Dermis microvascular lymphatic vessel endothelial cell (primary cell): ENCODE measurements at regions not wholly inside any gene's neighbourhood (a gene's known extent, or its start where the extent isn't known, plus 50 kb on each side); places are given as distances from the start of the nearest gene placed in this dataset.

Experiments used
- DNase-seq, 2 donors: peaks; one replicate each; pipeline versions ENCODE4 v3.0.0 to v3.0.0-alpha.2; 2010; ENCODE audit warnings: low read depth in 2 of 2

GRCh38 chr4:11546391-11547175 is 117.9 kb upstream of the HS3ST1 start:
- peak in 1 of 2 donors; percentile 68 for DNase-seq

GRCh38 chr4:11545651-11546050 is 117.0 kb upstream of the HS3ST1 start:
- no peak for DNase-seq

DNA sequence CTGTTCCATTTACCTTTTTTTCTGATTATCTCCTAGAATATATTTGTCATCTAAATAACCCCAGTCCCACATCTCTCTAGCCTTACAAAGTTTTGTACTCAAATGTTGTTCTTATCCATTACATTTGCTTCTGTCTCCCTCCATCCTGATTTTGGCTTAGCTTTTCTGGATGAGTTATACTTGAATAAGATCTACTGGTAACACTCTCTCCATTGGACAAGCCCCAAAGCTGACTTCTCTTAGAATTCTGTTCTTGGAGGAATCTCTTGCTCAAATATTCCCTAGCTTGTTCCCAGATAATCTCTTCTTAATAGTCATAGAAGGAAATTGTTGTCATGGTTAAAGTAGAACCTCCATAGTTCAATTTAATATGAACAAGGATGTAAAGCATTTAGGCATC is 115.5 kb upstream of the HS3ST1 start:
- DNase-seq = no peak

- peak; percentile 14 to 94 for DNase-seq
These were observed 115.0 kb upstream of the HS3ST1 start for GRCh38 chr4:11543706-11544105.

DNA sequence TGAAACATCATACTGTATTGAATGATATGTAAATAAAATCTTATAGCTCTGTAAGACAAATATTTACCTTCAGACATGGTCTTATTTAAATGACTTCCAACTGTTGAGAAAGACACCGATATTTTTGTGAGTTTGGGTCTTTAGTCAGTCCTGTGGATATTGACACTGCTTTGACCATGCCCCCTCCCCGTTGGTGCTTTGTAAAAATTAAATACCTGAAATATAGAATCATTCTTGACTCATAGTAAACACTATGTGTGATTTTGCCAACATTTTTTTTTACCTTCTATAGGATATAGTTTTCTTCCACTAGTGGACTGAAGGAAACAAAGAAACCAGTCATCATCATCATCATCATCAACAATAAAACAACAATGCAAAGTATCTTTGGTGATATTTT is 114.3 kb upstream of the HS3ST1 start:
- DNase-seq = no peak

- no peak for DNase-seq
These were observed 109.2 kb upstream of the HS3ST1 start for GRCh38 chr4:11537846-11538245.

GRCh38 chr4:11535333-11535732 is 106.6 kb upstream of the HS3ST1 start:
- no peak for DNase-seq

- DNase-seq = no peak
These were observed 106.1 kb upstream of the HS3ST1 start for GRCh38 chr4:11534623-11535302.

GRCh38 chr4:11532138-11532537 is 103.4 kb upstream of the HS3ST1 start:
- no peak for DNase-seq

GRCh38 chr4:11529625-11530201 is 101.0 kb upstream of the HS3ST1 start:
- peak in 1 of 2 donors; percentile 91 for DNase-seq

GRCh38 chr4:11525085-11525484 is 96.4 kb upstream of the HS3ST1 start:
- peak in 1 of 2 donors; percentile 31 for DNase-seq

DNA sequence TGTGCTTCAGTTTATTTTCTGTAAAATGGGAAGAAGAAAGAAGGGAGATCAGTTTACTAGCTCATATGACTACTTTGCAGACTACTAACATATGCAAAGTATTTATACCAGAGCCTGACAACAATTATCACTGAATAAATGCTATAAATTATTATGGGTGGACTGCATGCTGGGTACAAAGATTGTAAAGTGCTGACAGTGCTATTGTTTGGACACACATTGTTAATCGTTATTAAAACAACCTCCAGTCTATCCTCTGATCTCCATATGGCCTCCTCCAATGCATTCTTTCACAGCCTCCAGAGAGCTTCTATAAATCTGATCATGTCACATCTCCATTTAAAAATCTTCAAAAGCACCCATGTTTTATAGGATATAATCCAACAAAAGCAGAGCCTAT is 90.1 kb upstream of the HS3ST1 start:
- no peak for DNase-seq

DNA sequence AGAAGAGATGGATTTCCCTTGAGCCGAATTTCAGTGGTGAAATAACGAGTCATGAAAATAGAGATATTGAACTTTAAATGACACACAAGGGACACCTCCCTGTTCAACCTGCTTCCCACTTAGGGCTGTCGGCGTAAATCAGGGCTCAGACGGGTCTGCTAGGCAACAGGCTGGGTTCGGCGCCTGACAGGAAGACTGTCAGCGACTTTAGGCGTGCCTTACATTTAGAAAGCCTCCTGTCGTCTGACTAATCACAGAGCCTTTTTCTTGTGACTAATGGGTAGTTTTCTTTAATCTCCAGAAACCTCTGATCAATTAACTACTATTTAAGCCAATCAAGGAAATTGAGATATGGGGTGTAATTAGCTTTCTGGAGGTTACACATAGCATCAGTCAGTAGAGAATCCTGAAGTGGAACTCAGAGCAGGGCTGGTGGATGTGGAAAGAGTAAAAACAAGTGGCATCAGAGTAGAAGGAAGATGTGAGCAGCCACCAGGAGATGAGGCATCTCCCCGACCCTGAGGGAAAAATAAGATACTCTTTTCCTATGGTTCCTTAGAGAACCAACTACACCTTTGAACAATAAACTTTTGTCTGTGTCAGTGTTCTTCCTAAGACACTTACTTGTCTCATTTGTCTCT is 86.2 kb upstream of the HS3ST1 start:
- peak in 1 of 2 donors; percentile 67 for DNase-seq

DNA sequence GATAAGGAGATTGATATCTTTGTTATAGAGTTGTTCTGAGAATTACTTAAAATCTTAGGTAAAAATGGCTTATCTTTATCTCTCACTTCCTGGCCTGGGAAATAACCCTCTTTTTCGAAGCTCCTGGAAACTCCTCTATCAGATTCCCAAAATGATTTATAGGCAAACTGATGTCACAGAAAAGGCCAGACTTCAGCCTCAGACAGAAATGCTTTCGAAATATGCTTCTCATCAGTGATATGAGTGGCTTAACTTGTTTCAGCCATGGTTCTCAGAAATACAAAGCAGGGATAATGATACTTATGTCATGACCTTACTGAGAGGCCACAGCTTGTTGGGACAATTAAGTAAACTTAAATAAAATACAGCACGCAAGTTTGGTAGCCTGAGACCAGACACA is 85.3 kb upstream of the HS3ST1 start:
- DNase-seq = no peak

DNA sequence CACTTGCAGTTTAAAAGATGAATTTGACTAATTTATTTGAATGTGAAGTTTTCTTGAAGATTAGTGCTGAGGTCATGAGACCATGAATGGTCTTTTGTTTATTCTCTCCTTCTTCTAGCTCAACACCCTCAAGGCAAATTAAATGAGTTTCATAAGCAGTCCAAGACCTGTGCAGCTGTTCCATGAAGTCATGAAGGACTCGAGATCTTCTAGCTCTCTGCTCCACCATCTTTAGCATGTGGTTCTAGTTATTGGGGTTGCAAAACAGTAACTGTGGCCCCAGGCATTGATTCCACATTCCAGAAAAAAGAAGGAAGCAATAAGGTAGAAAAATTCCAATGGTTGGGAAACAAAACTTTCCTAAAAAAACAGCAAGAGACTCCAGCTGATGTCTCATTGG is 84.2 kb upstream of the HS3ST1 start:
- no peak for DNase-seq

- DNase-seq = no peak
These were observed 82.6 kb upstream of the HS3ST1 start for GRCh38 chr4:11511321-11511720.

DNA sequence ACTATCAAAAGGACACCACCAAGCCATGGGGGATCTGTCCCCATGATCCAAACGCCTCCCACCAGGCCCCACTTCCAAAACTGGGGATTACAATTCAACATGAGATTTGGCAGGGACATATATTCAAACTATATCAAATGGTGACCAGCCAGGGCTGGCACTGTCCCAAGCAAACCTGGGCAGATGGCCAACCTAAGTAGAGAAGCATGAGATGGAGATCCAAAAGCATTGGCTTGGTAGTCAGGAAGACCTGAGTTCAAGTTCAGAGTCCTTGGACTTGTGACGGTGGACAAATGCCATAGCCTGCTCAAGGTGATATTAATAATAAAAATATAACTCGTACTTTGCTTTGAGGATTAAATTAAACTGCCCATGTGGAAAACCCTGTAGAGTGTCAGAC is 79.2 kb upstream of the HS3ST1 start:
- DNase-seq = peak; percentile 65 to 73

DNA sequence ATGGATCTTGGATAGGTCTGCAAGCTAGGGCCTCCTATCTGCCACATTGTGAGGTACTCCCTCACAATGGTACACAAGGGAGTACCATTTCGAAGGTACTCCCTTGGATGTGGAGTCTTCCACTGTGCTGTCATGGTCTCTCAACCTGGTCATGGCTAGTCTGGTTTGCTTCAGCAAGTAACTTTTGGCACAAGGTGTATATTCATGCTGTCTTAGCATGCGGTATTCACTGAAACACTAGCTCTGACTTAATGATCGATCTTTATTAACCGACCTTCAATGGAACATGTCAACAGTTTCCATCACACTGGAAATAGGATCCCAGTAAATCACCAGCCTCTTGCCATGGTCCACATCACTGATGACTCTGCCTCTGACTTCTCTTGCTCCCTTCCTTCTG is 77.5 kb upstream of the HS3ST1 start:
- no peak for DNase-seq

DNA sequence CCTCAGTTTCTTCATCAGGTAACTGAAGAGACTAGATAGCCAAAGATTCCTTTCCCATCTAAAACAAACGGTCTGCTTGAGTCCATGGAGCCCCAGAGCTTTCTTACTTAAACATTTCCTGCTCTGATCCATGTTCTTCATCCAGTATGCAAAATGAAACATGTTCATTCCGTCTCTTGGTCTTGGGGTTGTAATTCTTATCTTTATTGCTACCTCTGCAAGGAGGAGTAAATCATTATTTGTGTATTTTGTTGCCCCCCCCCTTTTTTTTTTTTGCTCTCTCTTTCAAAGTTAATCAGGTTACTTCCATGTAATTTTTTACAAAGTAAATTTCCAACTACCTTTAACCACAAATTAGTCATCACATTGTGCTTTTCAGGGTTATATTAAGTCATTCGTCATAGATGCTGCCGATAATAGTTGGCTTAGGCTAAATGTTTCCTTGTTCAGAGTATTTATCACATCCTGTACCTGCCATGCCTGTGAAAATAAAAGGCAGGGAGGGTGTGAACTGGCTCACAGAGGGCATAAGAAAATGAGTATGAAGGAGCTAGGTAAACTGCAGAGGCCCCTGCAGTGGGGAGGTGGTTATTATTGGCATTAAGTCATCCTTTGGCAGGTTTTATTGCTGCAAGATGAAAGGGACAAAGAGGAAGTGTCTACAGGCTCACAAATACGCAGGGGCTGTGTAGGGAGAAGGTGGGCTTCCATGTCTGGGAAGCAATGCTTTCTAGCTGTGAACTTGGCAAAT is 76.7 kb upstream of the HS3ST1 start:
- DNase-seq = peak; percentile 92 to 97

DNA sequence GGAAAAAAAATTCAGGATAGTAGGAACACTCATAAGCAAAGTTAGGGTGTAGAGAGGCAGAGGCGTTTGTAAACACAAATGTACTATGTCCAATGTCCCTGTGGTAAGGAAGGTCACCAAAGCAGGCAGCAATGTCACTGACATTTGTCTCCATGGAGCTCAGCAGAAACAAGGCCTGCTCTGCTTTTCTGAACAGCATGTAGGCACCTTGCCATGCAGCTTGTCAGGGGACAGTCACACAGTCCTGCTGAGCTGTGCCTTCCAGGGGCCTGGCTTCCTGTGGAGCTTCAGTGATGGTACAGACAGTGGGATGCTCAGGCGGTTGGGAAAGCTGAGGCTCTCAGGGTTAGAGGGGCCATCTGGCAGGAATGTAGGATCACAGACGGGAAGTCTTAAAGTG is 74.5 kb upstream of the HS3ST1 start:
- peak; percentile 30 to 60 for DNase-seq

DNA sequence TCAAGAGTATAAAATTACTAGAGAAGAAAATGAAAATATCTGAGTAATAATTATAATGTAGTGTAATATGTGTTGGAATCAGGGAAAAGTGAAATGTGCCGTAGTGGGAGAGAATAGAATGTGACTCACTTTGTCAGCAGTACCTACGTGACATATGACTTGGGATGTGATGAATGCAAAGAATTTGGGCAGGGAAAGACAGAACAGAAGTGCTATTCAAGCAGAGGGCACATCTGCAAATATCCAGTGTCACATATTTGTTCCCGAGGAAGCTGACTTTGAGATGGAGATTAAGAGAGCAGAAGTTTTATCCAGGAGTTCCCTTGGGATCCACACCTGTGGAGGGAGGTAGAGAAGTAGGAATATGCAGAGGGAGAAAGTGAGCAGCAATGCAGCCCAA is 69.3 kb upstream of the HS3ST1 start:
- DNase-seq = no peak
